SK-N-DZ (cell line): ENCODE measurements at regions not wholly inside any gene's neighbourhood (a gene's known extent, or its start where the extent isn't known, plus 50 kb on each side); places are given as distances from the start of the nearest gene placed in this dataset.
"Not testable (repeated sequence)": the region's sequence is repeated elsewhere in the genome, so short reads cannot be mapped to it uniquely, and the experiment has no call there.

ENCODE experiments used
- DNase-seq: peaks from one replicate; pipeline ENCODE4 v3.0.0-alpha.2; 2015; ENCODE audit warnings: low spot score

GRCh38 chr13:43946281-43946680, 66.6 kb downstream of the LACC1 start:
- DNase-seq, result no peak

GRCh38 chr13:43947897-43948458, 68.3 kb downstream of the LACC1 start:
- no peak for DNase-seq

GRCh38 chr13:43953370-43953769, 73.7 kb downstream of the LACC1 start:
- no peak for DNase-seq

GRCh38 chr13:43956975-43957374, 77.3 kb downstream of the LACC1 start:
- DNase-seq, result not testable (repeated sequence)

- no peak for DNase-seq
Observed at GRCh38 chr13:43959291-43959690, 79.6 kb downstream of the LACC1 start.

GRCh38 chr13:43961909-43962308, 82.2 kb downstream of the LACC1 start:
- DNase-seq, result no peak

GRCh38 chr13:43963726-43964125, 84.0 kb downstream of the LACC1 start:
- DNase-seq, result no peak

GRCh38 chr13:43964698-43965458, 85.2 kb downstream of the LACC1 start:
- DNase-seq, result no peak

- DNase-seq, result no peak
Observed at GRCh38 chr13:43965459-43965845, 85.7 kb downstream of the LACC1 start.

GRCh38 chr13:43968251-43968942, 88.7 kb downstream of the LACC1 start:
- DNase-seq, result not testable (repeated sequence)

GRCh38 chr13:43968943-43969690, 89.4 kb downstream of the LACC1 start:
- DNase-seq, result not testable (repeated sequence)

GRCh38 chr13:43969919-43970318, 90.2 kb downstream of the LACC1 start:
- not testable (repeated sequence) for DNase-seq

GRCh38 chr13:43970520-43971242, 91.0 kb downstream of the LACC1 start:
- DNase-seq, result not testable (repeated sequence)

- not testable (repeated sequence) for DNase-seq
Observed at GRCh38 chr13:43971324-43971723, 91.6 kb downstream of the LACC1 start.

GRCh38 chr13:43977911-43978310, 98.2 kb downstream of the LACC1 start:
- no peak for DNase-seq

- DNase-seq, result no peak
Observed at GRCh38 chr13:43978688-43979087, 99.0 kb downstream of the LACC1 start.

GRCh38 chr13:43979492-43979891, 99.8 kb downstream of the LACC1 start:
- no peak for DNase-seq

GRCh38 chr13:43980587-43980986, 100.9 kb downstream of the LACC1 start:
- DNase-seq, result no peak

GRCh38 chr13:43981091-43981490, 101.4 kb downstream of the LACC1 start:
- DNase-seq, result no peak

GRCh38 chr13:43981512-43982301, 102.0 kb downstream of the LACC1 start:
- no peak for DNase-seq

GRCh38 chr13:43983373-43983772, 103.7 kb downstream of the LACC1 start:
- no peak for DNase-seq
